Hepatocyte (in vitro differentiated cells): ENCODE measurements at regions not wholly inside any gene's neighbourhood (a gene's known extent, or its start where the extent isn't known, plus 50 kb on each side); places are given as distances from the start of the nearest gene placed in this dataset.

ENCODE experiments used
- DNase-seq: peaks from one replicate; pipeline ENCODE4 v3.0.0-alpha.2; 2016; ENCODE audit warnings: low spot score
- H2AFZ ChIP-seq: fragments of 200-600 bp; sonication (generic); 2 replicates; pipeline ENCODE4 v1.6.0; 2016; ENCODE audit warnings: antibody characterized with exemption, mild to moderate bottlenecking
- H3K27ac ChIP-seq: fragments of 200-600 bp; sonication (generic); 2 replicates; pipeline ENCODE4 v1.5.1; 2016; ENCODE audit warnings: mild to moderate bottlenecking
- H3K27me3 ChIP-seq: fragments of 200-600 bp; sonication (generic); 2 replicates; pipeline ENCODE4 v1.6.1; 2016
- H3K36me3 ChIP-seq: fragments of 200-600 bp; sonication (generic); replicated peaks from 2 replicates; pipeline ENCODE4 v1.5.1; 2016; ENCODE audit warnings: low read depth; ENCODE audit not compliant: insufficient read depth
- H3K4me1 ChIP-seq: fragments of 200-600 bp; sonication (generic); 2 replicates; pipeline ENCODE4 v1.5.1; 2016; ENCODE audit warnings: mild to moderate bottlenecking, moderate library complexity; ENCODE audit not compliant: insufficient read depth
- H3K4me2 ChIP-seq: fragments of 200-600 bp; sonication (generic); 2 replicates; pipeline ENCODE4 v1.6.0; 2016
- H3K4me3 ChIP-seq: fragments of 200-600 bp; sonication (generic); 2 replicates; pipeline ENCODE4 v1.5.1; 2016; ENCODE audit warnings: mild to moderate bottlenecking
- H3K79me2 ChIP-seq: fragments of 200-600 bp; sonication (generic); 2 replicates; pipeline ENCODE4 v1.6.0; 2017; ENCODE audit warnings: mild to moderate bottlenecking
- H3K9me2 ChIP-seq: fragments of 200-600 bp; sonication (generic); replicated peaks from 2 replicates; pipeline ENCODE4 v1.6.0; 2017; ENCODE audit warnings: mild to moderate bottlenecking; ENCODE audit not compliant: insufficient read depth
- H3K9me3 ChIP-seq: fragments of 200-600 bp; sonication (generic); 2 replicates; pipeline ENCODE4 v1.5.1; 2016; ENCODE audit warnings: low read depth, mild to moderate bottlenecking
- H4K20me1 ChIP-seq: fragments of 200-600 bp; sonication (generic); 2 replicates; pipeline ENCODE4 v1.6.0; 2016; ENCODE audit warnings: mild to moderate bottlenecking; ENCODE audit not compliant: insufficient read depth, poor library complexity, severe bottlenecking
- CTCF ChIP-seq: fragments of 200-600 bp; sonication (generic); IDR thresholded peaks from 2 replicates; pipeline ENCODE4 v1.5.1; 2016; ENCODE audit warnings: antibody characterized with exemption, mild to moderate bottlenecking; ENCODE audit not compliant: poor library complexity
- EZH2 ChIP-seq: fragments of 200-600 bp; sonication (generic); IDR thresholded peaks from 2 replicates; pipeline ENCODE4 v1.6.1; 2016; ENCODE audit warnings: antibody characterized with exemption, mild to moderate bottlenecking, borderline replicate concordance
- EZH2phosphoT487 ChIP-seq: fragments of 200-600 bp; sonication (generic); IDR thresholded peaks from one replicate; pipeline ENCODE4 v1.6.1; 2018; ENCODE audit warnings: antibody characterized with exemption, mild to moderate bottlenecking, low read depth, moderate library complexity; ENCODE audit not compliant: unreplicated experiment, severe bottlenecking
- WGBS: methylation state at CpG from one replicate; pipeline ENCODE4 v1.1.6; 2016; ENCODE audit warnings: low lambda C conversion rate; ENCODE audit errors: missing lambda C conversion rate; 5-methylcytosine and 5-hydroxymethylcytosine counted together

- H3K4me1 ChIP-seq: no peaks in the 10 kb centered on the region
- DNase-seq: no peak
- H4K20me1 ChIP-seq: no peaks in the 10 kb centered on the region
- H3K27ac ChIP-seq: no peak overlapping the region
- WGBS: 86% methylated on average over 1 of the region's 1 CpG
- no peaks in the 10 kb centered on the region for H3K27me3 ChIP-seq
- TF ChIP-seq EZH2 (no peak), CTCF (no peak), EZH2phosphoT487 (no peak)
- no peak overlapping the region for H3K4me2 ChIP-seq
- H3K36me3 ChIP-seq: no peaks in the 10 kb centered on the region
- H3K4me3 ChIP-seq: no peak overlapping the region
- no peak overlapping the region for H2AFZ ChIP-seq
- no peaks in the 10 kb centered on the region for H3K79me2 ChIP-seq
- no peaks in the 10 kb centered on the region for H3K9me3 ChIP-seq
- H3K9me2 ChIP-seq: no peaks in the 10 kb centered on the region
Measured at GRCh38 chr12:23463172-23463571, 486.3 kb downstream of the SOX5 start.

- Histone ChIP-seq H3K4me1 (no peaks in the 10 kb centered on the region), H3K9me3 (no peaks in the 10 kb centered on the region), H3K79me2 (no peaks in the 10 kb centered on the region), H3K36me3 (no peaks in the 10 kb centered on the region), H3K27ac (no peak overlapping the region), H3K27me3 (no peaks in the 10 kb centered on the region), H3K4me2 (no peak overlapping the region), H3K9me2 (no peaks in the 10 kb centered on the region), H3K4me3 (no peak overlapping the region), H4K20me1 (no peaks in the 10 kb centered on the region), H2AFZ (no peak overlapping the region)
- DNase-seq: no peak
- TF ChIP-seq CTCF (no peak), EZH2phosphoT487 (no peak), EZH2 (no peak)
- 86% methylated on average over 4 of the region's 4 CpGs for WGBS
Measured at GRCh38 chr12:23464241-23464812, 485.1 kb downstream of the SOX5 start.

GRCh38 chr12:23472329-23472971 lies 477.0 kb downstream of the SOX5 start:
- TF ChIP-seq CTCF: no peak
- TF ChIP-seq EZH2: no peak
- no peak for TF ChIP-seq EZH2phosphoT487
- no peak for DNase-seq
- Histone ChIP-seq H3K27me3 (no peaks in the 10 kb centered on the region), H3K4me3 (no peak overlapping the region), H3K9me3 (no peaks in the 10 kb centered on the region), H4K20me1 (no peaks in the 10 kb centered on the region), H3K27ac (no peak overlapping the region), H3K79me2 (no peaks in the 10 kb centered on the region), H3K9me2 (no peaks in the 10 kb centered on the region), H3K4me2 (no peak overlapping the region), H2AFZ (no peak overlapping the region), H3K36me3 (no peaks in the 10 kb centered on the region), H3K4me1 (no peaks in the 10 kb centered on the region)
- WGBS: 81% methylated on average over 5 of the region's 5 CpGs
